GM21528 (cell line): ENCODE measurements at regions not wholly inside any gene's neighbourhood (a gene's known extent, or its start where the extent isn't known, plus 50 kb on each side); places are given as distances from the start of the nearest gene placed in this dataset.

Source experiments
- ATAC-seq: cut with Tn5 transposase; IDR thresholded peaks from one replicate; pipeline ENCODE4 v1.9.1; 2021; ENCODE audit warnings: mild to moderate bottlenecking, moderate library complexity; ENCODE audit not compliant: unreplicated experiment, low FRiP score

- no peak for ATAC-seq
These were observed 230.0 kb upstream of the GYPC start for GRCh38 chr2:126425943-126426342.

GRCh38 chr2:126429103-126429502 is 226.9 kb upstream of the GYPC start:
- ATAC-seq = no peak

DNA sequence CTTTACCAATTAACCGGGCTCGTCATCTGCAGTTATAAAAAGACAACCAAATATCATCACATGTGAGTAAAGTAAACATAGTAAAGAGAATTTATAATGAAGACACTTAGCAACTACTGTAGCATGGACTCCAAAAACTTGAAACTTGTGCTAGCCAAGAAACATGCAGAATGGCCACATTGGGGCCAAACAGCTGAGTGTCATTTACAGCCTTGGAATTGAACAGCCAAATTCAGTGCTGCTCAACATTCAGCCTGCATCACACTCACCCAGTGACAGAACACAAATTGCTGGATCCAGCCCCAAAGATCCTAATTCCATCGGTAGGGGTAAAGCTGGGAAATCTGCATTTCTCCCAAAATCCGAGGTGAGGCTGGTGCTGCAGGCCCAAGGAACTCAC is 224.8 kb upstream of the GYPC start:
- no peak for ATAC-seq

DNA sequence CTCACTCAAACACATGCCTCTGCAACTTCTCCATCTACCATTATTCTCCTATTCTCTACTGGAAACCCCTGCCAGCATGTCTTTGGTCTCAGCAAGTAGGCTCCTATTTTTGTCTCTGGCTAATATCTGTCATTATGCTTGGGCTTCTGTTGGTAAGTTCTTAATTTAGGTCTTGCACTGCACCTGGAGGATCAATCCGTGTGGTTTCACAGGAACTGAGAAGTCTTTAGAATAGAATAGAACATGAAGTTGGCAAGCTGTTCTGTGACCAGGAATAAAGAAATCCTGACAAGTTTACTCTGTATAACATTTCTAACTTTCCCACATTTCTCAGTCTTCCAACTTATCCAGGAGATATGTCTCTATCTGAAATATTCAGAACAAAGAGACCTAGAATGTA is 219.5 kb upstream of the GYPC start:
- ATAC-seq = no peak

DNA sequence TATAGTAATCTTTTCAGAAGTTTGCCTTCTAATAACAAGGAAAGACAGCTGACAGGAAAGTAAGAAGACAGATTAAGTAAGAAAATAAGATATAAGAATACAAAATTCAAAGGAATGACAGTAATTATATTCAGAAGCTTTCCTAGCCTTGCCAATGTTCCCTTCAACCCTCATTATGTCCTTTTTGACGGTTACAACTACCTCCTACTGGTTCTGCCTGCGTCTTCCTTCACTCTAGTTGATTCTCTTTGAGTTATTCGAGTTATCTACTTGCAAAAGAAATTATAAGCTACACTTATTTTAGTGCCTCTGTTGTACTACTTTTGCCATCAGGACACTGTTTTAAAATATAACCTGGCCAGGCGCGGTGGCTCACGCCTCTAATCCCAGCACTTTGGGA is 218.9 kb upstream of the GYPC start:
- ATAC-seq = no peak

- no peak for ATAC-seq
These were observed 211.4 kb upstream of the GYPC start for GRCh38 chr2:126444512-126444911.

DNA sequence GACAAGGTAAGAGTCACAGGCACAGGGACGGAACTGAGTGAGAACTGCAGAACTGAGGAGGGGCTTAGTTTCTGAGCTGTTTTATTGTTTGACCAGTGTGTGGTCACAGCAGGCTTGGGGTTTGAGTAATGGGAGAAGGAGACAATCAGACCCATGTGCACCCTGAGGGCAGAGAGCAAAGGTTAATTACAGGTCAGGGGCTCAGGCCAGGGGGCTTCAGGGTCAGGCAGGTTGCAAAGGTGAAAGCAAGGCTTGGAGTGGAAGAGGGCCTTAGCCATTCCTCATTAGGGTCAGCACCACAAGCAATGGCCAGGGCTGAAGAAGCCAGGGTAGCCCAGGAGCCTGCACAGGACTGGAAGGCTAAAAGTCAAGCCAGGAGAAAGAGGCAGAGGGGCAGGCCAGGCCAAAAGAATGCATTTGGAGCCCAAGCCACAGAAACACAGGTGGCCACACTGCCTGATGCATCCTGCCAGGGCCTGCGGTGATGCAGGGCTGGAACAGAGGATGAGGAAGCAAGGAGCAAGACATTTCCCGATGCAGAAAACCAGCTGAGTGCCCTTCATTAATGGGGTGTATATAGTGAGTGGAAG is 209.8 kb upstream of the GYPC start:
- ATAC-seq = no peak

DNA sequence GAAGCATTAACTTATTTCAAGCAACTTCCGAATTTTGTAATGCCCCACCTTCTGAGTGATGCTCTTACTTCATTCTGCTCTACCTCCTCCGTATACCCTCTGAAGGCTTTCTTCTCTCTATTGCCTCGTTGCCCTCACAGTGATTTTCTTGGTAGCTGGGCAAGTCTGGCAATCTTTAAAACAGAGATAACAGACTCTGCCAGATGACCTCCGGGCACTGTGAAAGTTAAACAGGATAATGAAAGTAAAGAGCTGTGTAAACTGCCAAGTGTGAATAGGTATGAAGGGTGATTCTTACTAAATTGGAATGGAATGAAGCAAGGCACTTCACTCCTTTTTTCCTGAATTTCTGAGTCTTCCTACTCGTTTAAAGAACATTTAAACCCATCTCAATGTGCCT is 207.3 kb upstream of the GYPC start:
- ATAC-seq = no peak

GRCh38 chr2:126449677-126450076 is 206.3 kb upstream of the GYPC start:
- ATAC-seq = peak; percentile 85

- no peak for ATAC-seq
These were observed 191.9 kb upstream of the GYPC start for GRCh38 chr2:126463892-126464674.

- peak; percentile 89 for ATAC-seq
These were observed 188.4 kb upstream of the GYPC start for GRCh38 chr2:126467367-126468054.

DNA sequence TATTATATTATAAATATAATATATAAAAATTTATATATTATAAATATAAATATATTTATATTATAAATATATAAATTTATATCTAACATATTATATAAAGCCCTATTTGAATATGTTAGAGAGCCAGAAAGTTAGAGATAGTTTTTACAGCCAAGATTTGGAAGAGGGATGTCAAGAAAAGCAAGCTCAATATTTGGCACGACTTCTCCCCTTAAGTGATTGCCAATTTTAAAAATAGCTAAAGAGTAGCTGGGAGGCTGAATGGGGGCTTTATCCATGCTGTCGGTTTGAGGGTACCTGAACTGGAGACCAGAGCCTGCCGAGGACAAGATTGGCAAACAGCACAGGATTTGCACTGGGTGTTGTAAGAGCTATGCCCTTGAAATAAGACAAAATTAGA is 180.9 kb upstream of the GYPC start:
- no peak for ATAC-seq

DNA sequence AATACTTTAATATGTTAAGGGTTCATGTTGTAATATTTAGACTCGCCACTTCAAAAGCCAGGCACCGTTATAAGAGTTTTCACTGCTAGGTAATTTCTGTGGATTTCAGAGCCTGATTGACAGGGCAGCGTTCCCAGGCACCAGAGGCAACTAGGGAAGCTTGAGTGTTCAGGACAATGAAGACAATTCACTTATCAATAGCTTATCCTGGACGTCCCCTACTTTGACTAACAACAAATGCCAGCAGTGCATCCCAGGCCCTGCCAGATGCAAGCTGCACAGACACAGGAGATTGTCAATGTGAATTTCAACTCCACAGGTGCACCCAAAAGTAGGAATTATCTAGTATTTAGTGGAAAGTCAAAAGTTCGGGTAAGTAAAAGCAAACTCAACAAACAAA is 179.3 kb upstream of the GYPC start:
- ATAC-seq = no peak

GRCh38 chr2:126480033-126480432 is 175.9 kb upstream of the GYPC start:
- ATAC-seq = no peak

- no peak for ATAC-seq
These were observed 173.1 kb upstream of the GYPC start for GRCh38 chr2:126482582-126483464.

- ATAC-seq = no peak
These were observed 161.4 kb upstream of the GYPC start for GRCh38 chr2:126494593-126494992.

DNA sequence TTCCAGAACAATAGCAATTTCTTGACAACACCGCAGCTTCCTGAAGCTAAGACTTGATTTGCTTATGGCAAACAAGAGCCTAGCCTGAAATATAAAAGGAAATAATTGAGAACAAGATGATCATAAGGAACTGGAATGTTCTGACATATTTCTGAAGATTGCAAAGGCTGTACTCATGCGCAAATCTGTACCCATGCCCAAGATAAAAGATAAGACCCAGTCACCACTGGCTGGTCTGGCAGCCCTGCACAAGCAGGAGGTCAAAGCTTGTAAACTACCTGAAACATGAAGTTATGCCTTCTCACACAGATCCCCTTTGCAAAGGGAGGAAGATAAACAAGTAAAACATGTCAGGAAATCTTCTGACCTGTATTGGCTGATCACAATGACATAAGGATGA is 160.8 kb upstream of the GYPC start:
- ATAC-seq = no peak

DNA sequence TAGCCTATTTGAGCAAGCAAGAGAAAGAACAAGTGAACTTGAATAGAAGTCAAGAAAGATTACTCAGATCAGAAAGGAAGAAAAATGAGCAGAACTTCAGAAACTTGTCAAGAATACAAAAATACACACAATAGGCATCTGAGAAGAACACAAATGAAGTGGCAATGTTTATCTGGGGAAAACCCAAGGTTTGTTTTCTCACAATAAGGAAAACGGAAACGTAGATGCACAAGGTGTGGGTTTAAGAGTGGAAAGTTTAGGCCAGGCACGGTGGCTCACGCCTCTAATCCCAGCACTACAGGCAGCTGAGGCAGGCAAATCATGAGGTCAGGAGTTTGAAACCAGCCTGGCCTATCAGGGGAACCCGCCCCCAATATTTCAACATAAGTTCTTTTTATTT is 159.5 kb upstream of the GYPC start:
- peak; percentile 97 for ATAC-seq

GRCh38 chr2:126503476-126503875 is 152.5 kb upstream of the GYPC start:
- ATAC-seq = no peak

GRCh38 chr2:126504949-126505348 is 151.0 kb upstream of the GYPC start:
- ATAC-seq = no peak

GRCh38 chr2:126506786-126507185 is 149.2 kb upstream of the GYPC start:
- ATAC-seq = no peak
